ENCODE measurements at regions not wholly inside any gene's neighbourhood (a gene's known extent, or its start where the extent isn't known, plus 50 kb on each side); places are given as distances from the start of the nearest gene placed in this dataset.

- no TSS peak for BruUV-seq (replicated peaks)
- intact Hi-C loops (cut with micrococcal nuclease) (no loop called here), dilution Hi-C loops (cut with MboI; ENCODE audit: extremely low pct_ligation_motif_present, low sequenced_read_pairs) (no loop called here)
- Histone ChIP-seq H3K4me2 (ENCODE audit: insufficient read depth, low read length) (no peak overlapping the region), H3K4me3 (replicated peaks in 1 of 3; ENCODE audit: insufficient read depth in 1 of 3, low read depth in 1 of 3, low read length in 3 of 3) (no peak overlapping the region), H3K9ac (replicated peaks; ENCODE audit: extremely low read depth, insufficient read depth, low read length) (no peak overlapping the region), H3K36me3 (ENCODE audit: control insufficient read depth in 2 of 2, extremely low read depth in 1 of 2, insufficient read depth in 2 of 2, low read length in 2 of 2) (no peaks in the 10 kb centered on the region), H3K27ac (ENCODE audit: insufficient read depth, low read depth, low read length) (no peak overlapping the region), H3K4me1 (ENCODE audit: control insufficient read depth, extremely low read depth, insufficient read depth, low read length) (no peaks in the 10 kb centered on the region), H3K9me1 (replicated peaks; ENCODE audit: control insufficient read depth, extremely low read depth, insufficient read depth, low read length) (no peaks in the 10 kb centered on the region), H3K79me2 (ENCODE audit: control insufficient read depth, insufficient read depth, low read length) (no peaks in the 10 kb centered on the region), H3K27me3 (ENCODE audit: control insufficient read depth in 2 of 2, insufficient read depth in 2 of 2, low read length in 2 of 2) (no peaks in the 10 kb centered on the region), H3K9me3 (replicated peaks; ENCODE audit: control insufficient read depth, insufficient read depth, low read length) (no peaks in the 10 kb centered on the region), H2AFZ (ENCODE audit: low read depth, low read length) (no peak overlapping the region), H4K20me1 (replicated peaks; ENCODE audit: control insufficient read depth, extremely low read depth, insufficient read depth, low read length) (no peaks in the 10 kb centered on the region)
- CTCF ChIA-PET: no interaction called here
- FAIRE-seq (no peak), DNase-seq (ENCODE audit: low read depth, low spot score) (no peak)
- TF ChIP-seq MAX (IDR thresholded peaks at IDR 0.05; ENCODE audit: insufficient read depth, insufficient read length) (no peak), MYC (IDR thresholded peaks at IDR 0.05; ENCODE audit: low read depth, low read length) (no peak), POLR2AphosphoS5 (IDR thresholded peaks at IDR 0.05; ENCODE audit: insufficient read depth, low read depth, low read length) (no peak), FOS (IDR thresholded peaks at IDR 0.05; ENCODE audit: borderline replicate concordance, insufficient read depth, low read length) (no peak), JUN (IDR thresholded peaks at IDR 0.05; ENCODE audit: borderline replicate concordance, insufficient read depth, insufficient read length, low read depth) (no peak), POLR2A (IDR thresholded peaks at IDR 0.05; ENCODE audit: low read depth, low read length) (no peak), EZH2 (IDR thresholded peaks at IDR 0.05; ENCODE audit: borderline replicate concordance, low read depth, low read length, severe bottlenecking) (no peak), CTCF (IDR thresholded peaks at IDR 0.05; ENCODE audit: extremely low read depth in 1 of 2, insufficient read depth in 1 of 2, low read depth in 1 of 2, low read length in 2 of 2) (no peak), GATA2 (IDR thresholded peaks at IDR 0.05; ENCODE audit: insufficient read depth, insufficient read length, low read depth, low read length) (no peak)
- POLR2A ChIA-PET: no interaction called here
Measured at GRCh38 chrX:10972706-10973105, 138.4 kb upstream of the HCCS start.

All from endothelial cell of umbilical vein (primary cell).